Hematopoietic multipotent progenitor cell treated with erythropoietin and hydrocortisone succinate and interleukin-3 and kit ligand, for 15 days (in vitro differentiated cells): ENCODE measurements at regions not wholly inside any gene's neighbourhood (a gene's known extent, or its start where the extent isn't known, plus 50 kb on each side); places are given as distances from the start of the nearest gene placed in this dataset.

Experiments
- DNase-seq: peaks from one replicate; pipeline ENCODE4 v3.0.0-alpha.2; 2015; ENCODE audit warnings: low spot score

- DNase-seq, result no peak
Observed at GRCh38 chr7:86972072-86972471, 87.4 kb downstream of the ELAPOR2 start.

GRCh38 chr7:86970986-86971385 is 88.5 kb downstream of the ELAPOR2 start:
- no peak for DNase-seq

GRCh38 chr7:86970547-86970946 is 88.9 kb downstream of the ELAPOR2 start:
- no peak for DNase-seq

- no peak for DNase-seq
Observed at GRCh38 chr7:86969865-86970264, 89.6 kb downstream of the ELAPOR2 start.

GRCh38 chr7:86968618-86969017 is 90.8 kb downstream of the ELAPOR2 start:
- DNase-seq, result no peak

GRCh38 chr7:86966916-86967315 is 92.5 kb downstream of the ELAPOR2 start:
- no peak for DNase-seq

- DNase-seq, result no peak
Observed at GRCh38 chr7:86965727-86966120, 93.7 kb downstream of the ELAPOR2 start.

GRCh38 chr7:86964973-86965726 is 94.3 kb downstream of the ELAPOR2 start:
- no peak for DNase-seq

- DNase-seq, result no peak
Observed at GRCh38 chr7:86963599-86964230, 95.7 kb downstream of the ELAPOR2 start.

- DNase-seq, result no peak
Observed at GRCh38 chr7:86962623-86963022, 96.8 kb downstream of the ELAPOR2 start.

- DNase-seq, result no peak
Observed at GRCh38 chr7:86961686-86962085, 97.8 kb downstream of the ELAPOR2 start.

- DNase-seq, result no peak
Observed at GRCh38 chr7:86958380-86958779, 101.1 kb downstream of the ELAPOR2 start.

GRCh38 chr7:86956567-86956966 is 102.9 kb downstream of the ELAPOR2 start:
- no peak for DNase-seq

GRCh38 chr7:86955895-86956503 is 103.5 kb downstream of the ELAPOR2 start:
- DNase-seq, result no peak

- no peak for DNase-seq
Observed at GRCh38 chr7:86954971-86955370, 104.5 kb downstream of the ELAPOR2 start.

GRCh38 chr7:86953653-86954336 is 105.7 kb downstream of the ELAPOR2 start:
- no peak for DNase-seq

GRCh38 chr7:86953219-86953618 is 106.2 kb downstream of the ELAPOR2 start:
- DNase-seq, result no peak

GRCh38 chr7:86951895-86952294 is 107.6 kb downstream of the ELAPOR2 start:
- DNase-seq, result no peak

GRCh38 chr7:86950944-86951343 is 108.5 kb downstream of the ELAPOR2 start:
- no peak for DNase-seq

GRCh38 chr7:86950360-86950759 is 109.1 kb downstream of the ELAPOR2 start:
- DNase-seq, result no peak

GRCh38 chr7:86949779-86950260 is 109.6 kb downstream of the ELAPOR2 start:
- DNase-seq, result no peak

- no peak for DNase-seq
Observed at GRCh38 chr7:86949052-86949778, 110.2 kb downstream of the ELAPOR2 start.
